Pons (tissue), 1 donor: ENCODE measurements at regions not wholly inside any gene's neighbourhood (a gene's known extent, or its start where the extent isn't known, plus 50 kb on each side); places are given as distances from the start of the nearest gene placed in this dataset.

Experiments used
- DNase-seq: peaks from one replicate; pipeline ENCODE4 v3.0.0-alpha.2; 2016; ENCODE audit warnings: low spot score

GRCh38 chr6:37556881-37557644, 57.4 kb upstream of the CCDC167 start:
- DNase-seq: no peak

GRCh38 chr6:37555040-37555781, 55.5 kb upstream of the CCDC167 start:
- no peak for DNase-seq

- DNase-seq: no peak
These were observed 54.8 kb upstream of the CCDC167 start for GRCh38 chr6:37554480-37554819.

GRCh38 chr6:37552267-37552666, 52.6 kb upstream of the CCDC167 start:
- no peak for DNase-seq

GRCh38 chr6:37551867-37552266, 52.2 kb upstream of the CCDC167 start:
- DNase-seq: no peak

GRCh38 chr6:37551446-37551845, 51.8 kb upstream of the CCDC167 start:
- DNase-seq: no peak

- DNase-seq: no peak
These were observed 51.3 kb upstream of the CCDC167 start for GRCh38 chr6:37551002-37551401.

- peak; percentile 36 for DNase-seq
These were observed 50.6 kb upstream of the CCDC167 start for GRCh38 chr6:37550191-37550831.

GRCh38 chr6:37549558-37549957, 49.9 kb upstream of the CCDC167 start:
- no peak for DNase-seq
